IMR-90 (cell line): ENCODE measurements at regions not wholly inside any gene's neighbourhood (a gene's known extent, or its start where the extent isn't known, plus 50 kb on each side); places are given as distances from the start of the nearest gene placed in this dataset.

Experiments used
- ATAC-seq: fragments of 200-7000 bp; cut with Tn5 transposase; 2 replicates; pipeline ENCODE4 v1.9.1; 2020; ENCODE audit warnings: low read depth, mild to moderate bottlenecking, moderate library complexity
- BruUV-seq: library from RNA; stranded (reverse); fragments of 400-500 nt; replicated peaks from 2 replicates; lab custom pipeline; 2021; lab: Mats Ljungman, UMichigan
- CTCF ChIA-PET: fragments of 300-600 bp; formaldehyde crosslinking; extraction: SDS; loops from one replicate; lab custom pipeline; 2021; ENCODE audit warnings: antibody characterized with exemption; lab: Yijun Ruan, JAX
- POLR2A ChIA-PET: fragments of 300-600 bp; sonication (Branson Sonifier 250); formaldehyde crosslinking; loops from one replicate; lab custom pipeline; 2022; ENCODE audit warnings: antibody characterized with exemption; ENCODE audit not compliant: unreplicated experiment; lab: Charles Lee
- DNase-seq: peaks from one replicate; pipeline ENCODE4 v3.0.0; 2013
- H2AFZ ChIP-seq: replicated peaks from 2 replicates; pipeline ENCODE3; 2013; ENCODE audit warnings: low read length, mild to moderate bottlenecking; ENCODE audit not compliant: poor library complexity
- H2AK5ac ChIP-seq: 2 replicates; pipeline ENCODE4 v1.6.1; 2013; ENCODE audit warnings: low read depth, low read length, inconsistent platforms
- H2AK9ac ChIP-seq: replicated peaks from 2 replicates; pipeline ENCODE3; 2013; ENCODE audit warnings: mild to moderate bottlenecking, low read depth, low read length, moderate library complexity; ENCODE audit not compliant: poor library complexity
- H2BK120ac ChIP-seq: 2 replicates; pipeline ENCODE4 v1.6.1; 2013; ENCODE audit warnings: low read depth, low read length, inconsistent platforms
- H2BK15ac ChIP-seq: 3 replicates; pipeline ENCODE4 v1.6.1; 2013; ENCODE audit warnings: low read depth, low read length, inconsistent platforms
- H2BK20ac ChIP-seq: 2 replicates; pipeline ENCODE4 v1.6.1; 2013; ENCODE audit warnings: low read depth, mild to moderate bottlenecking, inconsistent platforms, low read length, moderate library complexity
- H2BK5ac ChIP-seq: 2 replicates; pipeline ENCODE4 v1.6.1; 2013; ENCODE audit warnings: mild to moderate bottlenecking, low read depth, low read length, inconsistent platforms; ENCODE audit not compliant: poor library complexity, severe bottlenecking
- H3K14ac ChIP-seq: replicated peaks from 2 replicates; pipeline ENCODE4 v1.6.1; 2013; ENCODE audit warnings: low read depth, low read length, inconsistent platforms
- H3K18ac ChIP-seq: 2 replicates; pipeline ENCODE4 v1.6.1; 2013; ENCODE audit warnings: low read depth, low read length, control low read depth
- H3K23ac ChIP-seq: 2 replicates; pipeline ENCODE4 v1.6.1; 2013; ENCODE audit warnings: low read depth, low read length, inconsistent platforms
- H3K27ac ChIP-seq: 2 replicates; pipeline ENCODE4 v1.5.1; 2013; ENCODE audit warnings: mild to moderate bottlenecking, control low read depth, low read length; ENCODE audit not compliant: insufficient read depth
- H3K27me3 ChIP-seq: 2 replicates; pipeline ENCODE4 v1.6.1; 2013; ENCODE audit warnings: low read length; ENCODE audit not compliant: control insufficient read depth, insufficient read depth
- H3K36me3 ChIP-seq: 2 replicates; pipeline ENCODE4 v1.6.1; 2013; ENCODE audit warnings: low read length, mixed read lengths; ENCODE audit not compliant: control insufficient read depth, insufficient read depth
- H3K4ac ChIP-seq: 2 replicates; pipeline ENCODE4 v1.6.1; 2013; ENCODE audit warnings: low read depth, low read length, inconsistent platforms
- H3K4me1 ChIP-seq: 2 replicates; pipeline ENCODE4 v1.6.1; 2013; ENCODE audit warnings: low read length, mixed read lengths; ENCODE audit not compliant: control insufficient read depth, insufficient read depth
- H3K4me2 ChIP-seq: 2 replicates; pipeline ENCODE4 v1.6.1; 2013; ENCODE audit warnings: low read depth, mild to moderate bottlenecking, control low read depth, low read length, moderate library complexity
- H3K4me3 ChIP-seq: 2 replicates; pipeline ENCODE4 v1.5.1; 2013; ENCODE audit warnings: low read depth, mild to moderate bottlenecking, control low read depth, low read length, moderate library complexity; ENCODE audit not compliant: insufficient read depth
- H3K56ac ChIP-seq: 2 replicates; pipeline ENCODE4 v1.6.1; 2013; ENCODE audit warnings: low read length, inconsistent platforms; ENCODE audit not compliant: insufficient read depth; ENCODE audit errors: extremely low read depth
- H3K79me1 ChIP-seq, 2 experiments: 2 replicates each; pipeline ENCODE4 v1.6.1; 2013; ENCODE audit warnings: low read length in 2 of 2, inconsistent platforms in 1 of 2, low read depth in 1 of 2
- H3K9ac ChIP-seq: 2 replicates; pipeline ENCODE4 v1.6.1; 2013; ENCODE audit warnings: low read depth, low read length, control low read depth
- H3K9me1 ChIP-seq: 2 replicates; pipeline ENCODE4 v1.6.1; 2013; ENCODE audit warnings: low read length, inconsistent platforms; ENCODE audit not compliant: insufficient read depth
- H3K9me3 ChIP-seq: 2 replicates; pipeline ENCODE4 v1.6.1; 2013; ENCODE audit warnings: low read length; ENCODE audit not compliant: control insufficient read depth, insufficient read depth
- H4K20me1 ChIP-seq: 2 replicates; pipeline ENCODE4 v1.6.1; 2013; ENCODE audit warnings: low read length, inconsistent platforms; ENCODE audit not compliant: insufficient read depth
- H4K5ac ChIP-seq: 2 replicates; pipeline ENCODE4 v1.6.1; 2013; ENCODE audit warnings: mild to moderate bottlenecking, low read depth, low read length, control low read depth
- H4K8ac ChIP-seq, 2 experiments: 2 replicates each; pipeline ENCODE4 v1.6.1; 2013; ENCODE audit warnings: low read depth in 2 of 2, low read length in 2 of 2, control low read depth in 1 of 2, inconsistent platforms in 1 of 2
- H4K91ac ChIP-seq: 2 replicates; pipeline ENCODE4 v1.6.1; 2013; ENCODE audit warnings: low read depth, low read length, inconsistent platforms; ENCODE audit not compliant: insufficient read depth
- CEBPB ChIP-seq: IDR thresholded peaks from 2 replicates; pipeline ENCODE4 v1.6.1; 2012; ENCODE audit warnings: low read depth, low read length, improper control_type of control experiment
- CTCF ChIP-seq: conservative IDR thresholded peaks from 2 replicates; pipeline ENCODE4 v1.5.1; 2012; ENCODE audit warnings: mild to moderate bottlenecking, low read depth, low read length, improper control_type of control experiment
- MAZ ChIP-seq: IDR thresholded peaks from 2 replicates; pipeline ENCODE4 v1.6.1; 2012; ENCODE audit warnings: low read depth, mild to moderate bottlenecking, low read length, improper control_type of control experiment, moderate library complexity, borderline replicate concordance
- RCOR1 ChIP-seq: IDR thresholded peaks from 2 replicates; pipeline ENCODE4 v1.6.1; 2012; ENCODE audit warnings: mild to moderate bottlenecking, low read length, improper control_type of control experiment; ENCODE audit not compliant: insufficient replicate concordance
- WGBS, 2 experiments: methylation state at CpG; one replicate each; pipeline versions ENCODE4 v1.1.5 to v1.1.7; 2013; ENCODE audit warnings: missing lambda C conversion rate in 2 of 2; ENCODE audit not compliant: insufficient read length in 1 of 2; ENCODE audit errors: extremely low coverage in 2 of 2; 5-methylcytosine and 5-hydroxymethylcytosine counted together
- dilution Hi-C: fragments of 300-500 bp; cut with HindIII; formaldehyde crosslinking; loops from one replicate; pipeline ENCODE4 v1.14.3; 2018; ENCODE audit warnings: low sequenced_read_pairs; ENCODE audit not compliant: unreplicated experiment
- in situ Hi-C: fragments of 300-500 bp; cut with MboI; formaldehyde crosslinking; loops from 3 replicates; pipeline ENCODE4 v1.14.3; 2019; ENCODE audit warnings: low sequenced_read_pairs, inconsistent platforms, mixed read lengths
- intact Hi-C: fragments of 100-400 bp; cut with micrococcal nuclease; formaldehyde crosslinking; loops from 2 replicates; pipeline ENCODE4 v1.10.0; 2022

- H2AK5ac ChIP-seq = no peak overlapping the region
- no peak overlapping the region for H3K56ac ChIP-seq
- POLR2A ChIA-PET = no interaction called here
- H3K14ac ChIP-seq = no peak overlapping the region
- BruUV-seq = no TSS peak
- no peak overlapping the region for H2AFZ ChIP-seq
- no peaks in the 10 kb centered on the region for H3K9me1 ChIP-seq
- no peaks in the 10 kb centered on the region for H3K9me3 ChIP-seq
- no peak overlapping the region for H3K27ac ChIP-seq
- dilution Hi-C loops (no loop called here), intact Hi-C loops (no loop called here), in situ Hi-C loops (no loop called here)
- H2BK20ac ChIP-seq = no peak overlapping the region
- DNase-seq = no peak
- no peak overlapping the region for H4K5ac ChIP-seq
- no peaks in the 10 kb centered on the region for H4K20me1 ChIP-seq
- H2BK120ac ChIP-seq = no peak overlapping the region
- no peaks in the 10 kb centered on the region for H3K79me1 ChIP-seq
- no peak overlapping the region for H3K18ac ChIP-seq
- WGBS, 2 experiments = no CpG with 5 or more reads among the region's 2 CpGs
- no peak overlapping the region for H3K4me2 ChIP-seq
- H2BK5ac ChIP-seq = no peak overlapping the region
- TF ChIP-seq MAZ = no peak
- no peak for TF ChIP-seq RCOR1
- TF ChIP-seq CTCF = no peak
- TF ChIP-seq CEBPB = 0 out of 2 replicates have a peak, but pooled peaks have one; percentile 14
- CTCF ChIA-PET = no interaction called here
- no peak for ATAC-seq
- H3K23ac ChIP-seq = no peak overlapping the region
- H4K8ac ChIP-seq = no peak overlapping the region
- no peak overlapping the region for H3K4me3 ChIP-seq
- no peak overlapping the region for H2AK9ac ChIP-seq
- H3K9ac ChIP-seq = no peak overlapping the region
- H3K4me1 ChIP-seq = no peaks in the 10 kb centered on the region
- H4K91ac ChIP-seq = no peak overlapping the region
- no peaks in the 10 kb centered on the region for H3K36me3 ChIP-seq
- no peak overlapping the region for H3K4ac ChIP-seq
- H2BK15ac ChIP-seq = no peak overlapping the region
- H3K27me3 ChIP-seq = no peaks in the 10 kb centered on the region
Measured at GRCh38 chr2:145413261-145414030, 893.5 kb upstream of the ZEB2 start.
